H1 (cell line): ENCODE measurements at regions not wholly inside any gene's neighbourhood (a gene's known extent, or its start where the extent isn't known, plus 50 kb on each side); places are given as distances from the start of the nearest gene placed in this dataset.

ENCODE experiments used
- FOSL1 ChIP-seq: IDR thresholded peaks from 2 replicates; pipeline ENCODE4 v1.6.1; 2011; ENCODE audit warnings: mild to moderate bottlenecking, low read depth, low read length, moderate library complexity; ENCODE audit not compliant: insufficient read depth
- NRF1 ChIP-seq: IDR thresholded peaks from 2 replicates; pipeline ENCODE4 v1.6.1; 2011; ENCODE audit warnings: mild to moderate bottlenecking, low read depth, low read length, improper control_type of control experiment
- RAD21 ChIP-seq, 2 experiments: IDR thresholded peaks in 1 of 2; conservative IDR thresholded peaks in 1 of 2; 2 replicates each; pipeline ENCODE4 v1.6.1; 2011; ENCODE audit warnings: low read depth in 2 of 2, low read length in 2 of 2, improper control_type of control experiment in 1 of 2, inconsistent platforms in 1 of 2, mild to moderate bottlenecking in 1 of 2, moderate library complexity in 1 of 2
- TF ChIP-seq, protein P1 (sequence below): IDR thresholded peaks from 2 replicates; pipeline ENCODE4 v1.6.1; 2012; ENCODE audit warnings: low read length, inconsistent platforms

DNA sequence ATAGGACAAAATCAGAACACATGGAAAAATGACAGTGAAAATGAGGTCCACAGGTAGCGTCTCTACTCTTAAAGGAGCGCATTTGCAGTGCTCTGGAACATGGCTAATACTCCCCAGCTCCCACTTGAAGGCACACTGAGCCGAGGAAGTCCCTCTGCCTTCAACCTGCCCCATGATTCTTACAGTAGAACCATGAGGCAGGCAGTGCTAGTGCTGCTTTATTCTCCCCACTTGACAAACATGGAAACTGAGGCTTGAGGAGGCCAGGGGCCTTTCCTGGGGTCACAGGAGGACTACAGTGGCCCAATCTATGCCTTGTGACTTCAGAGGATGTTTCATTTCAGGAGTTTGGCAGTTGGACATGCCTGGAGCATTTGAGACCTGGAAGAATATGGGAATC, 244.1 kb upstream of the MAF start (continued):
- no peak for TF ChIP-seq RAD21 (IDR thresholded peaks at IDR 0.05 in 1 of 2, conservative IDR thresholded peaks at IDR 0.05 in 1 of 2; ENCODE audit: low read depth in 2 of 2, low read length in 2 of 2)
- TF ChIP-seq NRF1: no peak
- TF ChIP-seq, protein P1, sequence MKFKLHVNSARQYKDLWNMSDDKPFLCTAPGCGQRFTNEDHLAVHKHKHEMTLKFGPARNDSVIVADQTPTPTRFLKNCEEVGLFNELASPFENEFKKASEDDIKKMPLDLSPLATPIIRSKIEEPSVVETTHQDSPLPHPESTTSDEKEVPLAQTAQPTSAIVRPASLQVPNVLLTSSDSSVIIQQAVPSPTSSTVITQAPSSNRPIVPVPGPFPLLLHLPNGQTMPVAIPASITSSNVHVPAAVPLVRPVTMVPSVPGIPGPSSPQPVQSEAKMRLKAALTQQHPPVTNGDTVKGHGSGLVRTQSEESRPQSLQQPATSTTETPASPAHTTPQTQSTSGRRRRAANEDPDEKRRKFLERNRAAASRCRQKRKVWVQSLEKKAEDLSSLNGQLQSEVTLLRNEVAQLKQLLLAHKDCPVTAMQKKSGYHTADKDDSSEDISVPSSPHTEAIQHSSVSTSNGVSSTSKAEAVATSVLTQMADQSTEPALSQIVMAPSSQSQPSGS: no peak
- no peak for TF ChIP-seq FOSL1
